Adrenal gland (tissue), 9 donors: ENCODE measurements at regions not wholly inside any gene's neighbourhood (a gene's known extent, or its start where the extent isn't known, plus 50 kb on each side); places are given as distances from the start of the nearest gene placed in this dataset.
A peak's percentile ranks its signal among the peaks of the same experiment; 100 is the strongest.

Experiments used
- DNase-seq, 7 donors: peaks; one replicate each; pipeline ENCODE4 v3.0.0-alpha.2; 2019 to 2020
- H3K27ac ChIP-seq, 5 donors: fragments of 200-600 bp; sonication (generic) in 4 of 5; 1 replicate in 3 of 5; 2 replicates in 2 of 5; pipeline versions ENCODE4 v1.5.1 to v1.8.0; 2016 to 2020; ENCODE audit warnings: mild to moderate bottlenecking in 1 of 5
- H3K27me3 ChIP-seq: fragments of 200-600 bp; 2 replicates; pipeline ENCODE4 v1.8.0; 2021
- H3K36me3 ChIP-seq, 2 donors: fragments of 200-600 bp; replicated peaks in 1 of 2; 1 replicate in 1 of 2; 2 replicates in 1 of 2; pipeline versions ENCODE4 v1.5.1 to v1.8.0; 2018 to 2022
- H3K4me1 ChIP-seq, 2 donors: fragments of 200-600 bp; replicated peaks in 1 of 2; 1 replicate in 1 of 2; 2 replicates in 1 of 2; pipeline versions ENCODE4 v1.5.1 to v1.8.0; 2018 to 2021
- H3K4me3 ChIP-seq, 4 donors: fragments of 200-600 bp; sonication (generic) in 3 of 4; one replicate each; pipeline ENCODE4 v1.5.1; 2016 to 2018
- H3K9me3 ChIP-seq, 3 donors: fragments of 200-600 bp; sonication (generic) in 1 of 3; replicated peaks in 1 of 3; 1 replicate in 2 of 3; 2 replicates in 1 of 3; pipeline versions ENCODE4 v1.5.1 to v1.8.0; 2016 to 2021
- POLR2A ChIP-seq, 2 donors: fragments of 450-650 bp; IDR thresholded peaks; one replicate each; pipeline ENCODE4 v1.6.1; 2017; ENCODE audit warnings: antibody characterized with exemption in 2 of 2, mild to moderate bottlenecking in 2 of 2, moderate library complexity in 1 of 2
- WGBS, 4 donors: extraction: QIAGEN DNeasy Blood & Tissue Kit in 2 of 4; methylation state at CpG; one replicate each; pipeline versions ENCODE4 v1.1.5 to v1.1.7; 2013 to 2017; 5-methylcytosine and 5-hydroxymethylcytosine counted together
- intact Hi-C, 2 donors: fragments of 100-400 bp; cut with DNase I; formaldehyde crosslinking; loops; one replicate each; pipeline versions ENCODE4 v1.14.1 to v1.15.0; 2022 to 2023
- TF ChIP-seq, protein P1 (sequence below), 6 experiments: fragments of 450-650 bp in 4 of 6; fragments of 200-600 bp in 2 of 6; sonication (generic) in 1 of 6; IDR thresholded peaks; 1 replicate in 5 of 6; 2 replicates in 1 of 6; pipeline versions ENCODE4 v1.5.1 to v1.8.0; 2016 to 2021; ENCODE audit warnings: antibody characterized with exemption in 6 of 6, mild to moderate bottlenecking in 2 of 6, moderate library complexity in 1 of 6
- donor health status: healthy with polysubstance abuse.
- donor health status: Bipolar disorder and iron deficiency.
- donor health status: DM: yes; HTN: yes; CAD: no.
- donor health status: DM: no; HTN: no; CAD: no.
- donor health status: DM: no; HTN: no; CAD: no.

DNA sequence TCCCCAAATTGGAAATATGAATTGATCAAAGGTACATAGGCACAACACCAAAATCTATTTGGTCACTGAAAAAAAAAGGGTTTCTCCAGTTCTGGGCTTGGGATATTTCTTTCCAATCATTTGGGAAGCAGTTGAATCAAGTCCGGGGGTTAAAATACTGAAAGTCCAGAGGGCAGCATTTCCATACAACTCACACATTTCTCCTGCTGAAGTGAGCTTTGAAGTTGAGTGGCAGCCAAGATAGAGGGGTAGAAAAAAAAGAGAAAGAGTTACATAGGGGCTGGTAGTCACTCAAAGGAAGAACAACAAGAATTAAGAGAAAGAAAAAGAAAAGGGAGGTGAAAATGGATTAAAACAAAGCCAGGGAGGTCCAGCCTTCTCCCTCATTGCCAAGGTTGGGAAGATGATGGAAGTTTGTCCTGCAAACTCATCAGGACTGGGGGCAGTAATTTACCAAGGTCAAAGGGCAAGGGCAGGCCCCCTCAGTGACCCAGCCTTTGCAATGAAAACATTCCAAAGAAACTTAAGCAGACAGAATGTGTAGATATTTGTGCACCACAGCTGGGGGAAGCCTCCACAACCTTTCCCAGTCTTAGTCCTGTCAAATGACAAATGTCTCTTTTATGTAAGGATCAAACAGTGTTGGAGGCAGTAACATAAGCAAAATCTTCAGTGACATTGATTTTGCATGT lies 525.3 kb upstream of the JARID2 start:
- Histone ChIP-seq H3K4me1 (peaks cover 0 to 14% of the 10 kb centered on the region in 2 donors), H3K4me3 (no peak overlapping the region), H3K27ac (peak overlapping the region in 1 of 5 donors; percentile 46), H3K27me3 (no peaks in the 10 kb centered on the region), H3K36me3 (no peaks in the 10 kb centered on the region), H3K9me3 (no peaks in the 10 kb centered on the region)
- intact Hi-C loops: no loop called here
- 55 to 69% (median 64%) methylated on average over 1 of the region's 1 CpG for WGBS, 4 donors
- no peak for DNase-seq
- TF ChIP-seq, protein P1, sequence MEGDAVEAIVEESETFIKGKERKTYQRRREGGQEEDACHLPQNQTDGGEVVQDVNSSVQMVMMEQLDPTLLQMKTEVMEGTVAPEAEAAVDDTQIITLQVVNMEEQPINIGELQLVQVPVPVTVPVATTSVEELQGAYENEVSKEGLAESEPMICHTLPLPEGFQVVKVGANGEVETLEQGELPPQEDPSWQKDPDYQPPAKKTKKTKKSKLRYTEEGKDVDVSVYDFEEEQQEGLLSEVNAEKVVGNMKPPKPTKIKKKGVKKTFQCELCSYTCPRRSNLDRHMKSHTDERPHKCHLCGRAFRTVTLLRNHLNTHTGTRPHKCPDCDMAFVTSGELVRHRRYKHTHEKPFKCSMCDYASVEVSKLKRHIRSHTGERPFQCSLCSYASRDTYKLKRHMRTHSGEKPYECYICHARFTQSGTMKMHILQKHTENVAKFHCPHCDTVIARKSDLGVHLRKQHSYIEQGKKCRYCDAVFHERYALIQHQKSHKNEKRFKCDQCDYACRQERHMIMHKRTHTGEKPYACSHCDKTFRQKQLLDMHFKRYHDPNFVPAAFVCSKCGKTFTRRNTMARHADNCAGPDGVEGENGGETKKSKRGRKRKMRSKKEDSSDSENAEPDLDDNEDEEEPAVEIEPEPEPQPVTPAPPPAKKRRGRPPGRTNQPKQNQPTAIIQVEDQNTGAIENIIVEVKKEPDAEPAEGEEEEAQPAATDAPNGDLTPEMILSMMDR (IDR thresholded peaks at IDR 0.05): no peak
- TF ChIP-seq POLR2A (IDR thresholded peaks at IDR 0.05): no peak

- intact Hi-C loops: no loop called here
- H3K4me3 ChIP-seq: no peak overlapping the region
- H3K36me3 ChIP-seq: no peaks in the 10 kb centered on the region
- no peaks in the 10 kb centered on the region for H3K9me3 ChIP-seq
- no peak overlapping the region for H3K27ac ChIP-seq
- no peak for TF ChIP-seq POLR2A (IDR thresholded peaks at IDR 0.05)
- WGBS, 4 donors: 46 to 49% (median 47%) methylated on average over 9 of the region's 9 CpGs
- peak in 2 of 7 donors; percentile 47 to 51 for DNase-seq
- peaks cover 0 to 14% of the 10 kb centered on the region in 2 donors for H3K4me1 ChIP-seq
- no peaks in the 10 kb centered on the region for H3K27me3 ChIP-seq
These were observed 524.6 kb upstream of the JARID2 start for GRCh38 chr6:14721103-14721758.

DNA sequence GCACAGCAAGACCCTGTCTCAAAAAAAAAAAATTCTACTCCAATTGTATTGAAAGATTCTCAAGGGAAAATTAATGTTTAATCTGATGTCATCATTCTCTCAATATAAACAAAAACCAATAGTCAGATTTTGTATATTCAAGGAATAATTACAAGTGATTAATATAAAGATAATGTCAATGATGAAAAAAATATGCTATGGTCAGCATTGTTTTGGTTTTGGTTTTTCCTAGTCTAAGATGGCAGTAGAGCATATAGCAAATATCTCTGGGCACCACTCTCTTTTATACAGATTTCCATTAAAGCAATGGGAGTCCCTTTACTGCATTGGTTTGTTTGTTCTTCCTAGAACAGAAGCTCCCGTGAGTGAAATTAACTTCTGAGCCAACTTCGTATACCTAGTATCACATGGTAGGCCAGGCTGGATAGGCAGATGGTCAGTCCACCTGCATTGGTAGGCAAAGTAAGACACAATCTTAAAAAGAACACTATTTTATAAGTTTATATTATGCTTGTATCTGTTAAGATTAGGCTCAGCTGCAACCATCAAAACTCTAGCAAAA lies 523.8 kb upstream of the JARID2 start:
- TF ChIP-seq, protein P1 (IDR thresholded peaks at IDR 0.05): no peak
- no peak for TF ChIP-seq POLR2A (IDR thresholded peaks at IDR 0.05)
- H3K36me3 ChIP-seq: no peaks in the 10 kb centered on the region
- DNase-seq: no peak
- H3K27ac ChIP-seq: no peak overlapping the region
- no peaks in the 10 kb centered on the region for H3K27me3 ChIP-seq
- no peak overlapping the region for H3K4me3 ChIP-seq
- intact Hi-C loops: no loop called here
- 80 to 91% (median 88%) methylated on average over 2 of the region's 2 CpGs for WGBS, 4 donors
- peaks cover 0 to 14% of the 10 kb centered on the region in 2 donors for H3K4me1 ChIP-seq
- H3K9me3 ChIP-seq: no peaks in the 10 kb centered on the region

GRCh38 chr6:14722704-14723103 lies 523.2 kb upstream of the JARID2 start:
- H3K27ac ChIP-seq: no peak overlapping the region
- 75 to 91% (median 84%) methylated on average over 9 of the region's 9 CpGs for WGBS, 4 donors
- H3K4me3 ChIP-seq: no peak overlapping the region
- intact Hi-C loops: no loop called here
- H3K27me3 ChIP-seq: no peaks in the 10 kb centered on the region
- H3K4me1 ChIP-seq: peaks cover 0 to 14% of the 10 kb centered on the region in 2 donors
- TF ChIP-seq, protein P1 (IDR thresholded peaks at IDR 0.05): no peak
- TF ChIP-seq POLR2A (IDR thresholded peaks at IDR 0.05): no peak
- no peaks in the 10 kb centered on the region for H3K9me3 ChIP-seq
- DNase-seq: peak in 1 of 7 donors; percentile 37
- H3K36me3 ChIP-seq: no peaks in the 10 kb centered on the region
